OCI-LY7 (cell line): ENCODE measurements at regions not wholly inside any gene's neighbourhood (a gene's known extent, or its start where the extent isn't known, plus 50 kb on each side); places are given as distances from the start of the nearest gene placed in this dataset.

Source experiments
- EZH2phosphoT487 ChIP-seq: fragments of 200-600 bp; sonication (generic); IDR thresholded peaks from 2 replicates; pipeline ENCODE4 v1.6.1; 2018; ENCODE audit warnings: low read depth, borderline replicate concordance, mild to moderate bottlenecking, mixed run types, antibody characterized with exemption, low read length, moderate library complexity, mixed read lengths
- TF ChIP-seq, protein P1 (sequence below): fragments of 200-600 bp; sonication (generic); conservative IDR thresholded peaks from 2 replicates; pipeline ENCODE4 v1.5.1; 2014; ENCODE audit warnings: mild to moderate bottlenecking, antibody characterized with exemption, low read length, moderate library complexity, mixed read lengths

DNA sequence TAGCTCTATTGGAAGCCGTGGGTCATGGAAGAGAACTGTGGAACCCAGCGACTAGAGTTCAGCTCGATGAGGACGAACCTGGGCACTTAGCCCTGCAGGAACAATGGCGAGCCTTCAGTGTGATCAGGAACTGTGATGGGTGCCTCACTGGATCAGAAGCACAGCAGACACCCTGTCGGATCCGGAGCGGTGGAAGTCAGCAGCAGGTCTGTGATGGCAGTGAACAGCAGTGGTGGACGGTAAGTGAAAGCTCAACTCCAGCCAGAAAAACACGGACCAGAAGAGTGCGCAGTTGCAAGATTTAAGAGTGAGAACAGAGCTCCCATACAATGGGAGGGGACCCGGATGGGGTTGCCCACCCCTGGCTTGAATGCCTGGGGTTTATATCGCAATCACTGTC is 282.2 kb downstream of the NSUN3 start:
- TF ChIP-seq, protein P1, sequence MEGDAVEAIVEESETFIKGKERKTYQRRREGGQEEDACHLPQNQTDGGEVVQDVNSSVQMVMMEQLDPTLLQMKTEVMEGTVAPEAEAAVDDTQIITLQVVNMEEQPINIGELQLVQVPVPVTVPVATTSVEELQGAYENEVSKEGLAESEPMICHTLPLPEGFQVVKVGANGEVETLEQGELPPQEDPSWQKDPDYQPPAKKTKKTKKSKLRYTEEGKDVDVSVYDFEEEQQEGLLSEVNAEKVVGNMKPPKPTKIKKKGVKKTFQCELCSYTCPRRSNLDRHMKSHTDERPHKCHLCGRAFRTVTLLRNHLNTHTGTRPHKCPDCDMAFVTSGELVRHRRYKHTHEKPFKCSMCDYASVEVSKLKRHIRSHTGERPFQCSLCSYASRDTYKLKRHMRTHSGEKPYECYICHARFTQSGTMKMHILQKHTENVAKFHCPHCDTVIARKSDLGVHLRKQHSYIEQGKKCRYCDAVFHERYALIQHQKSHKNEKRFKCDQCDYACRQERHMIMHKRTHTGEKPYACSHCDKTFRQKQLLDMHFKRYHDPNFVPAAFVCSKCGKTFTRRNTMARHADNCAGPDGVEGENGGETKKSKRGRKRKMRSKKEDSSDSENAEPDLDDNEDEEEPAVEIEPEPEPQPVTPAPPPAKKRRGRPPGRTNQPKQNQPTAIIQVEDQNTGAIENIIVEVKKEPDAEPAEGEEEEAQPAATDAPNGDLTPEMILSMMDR: no peak
- TF ChIP-seq EZH2phosphoT487: no peak
